SH-SY5Y (cell line): ENCODE measurements at regions not wholly inside any gene's neighbourhood (a gene's known extent, or its start where the extent isn't known, plus 50 kb on each side); places are given as distances from the start of the nearest gene placed in this dataset.
A peak's percentile ranks its signal among the peaks of the same experiment; 100 is the strongest.

ENCODE experiments used
- GATA2 ChIP-seq: IDR thresholded peaks from 2 replicates; pipeline ENCODE4 v1.6.1; 2011; ENCODE audit warnings: mild to moderate bottlenecking, low read depth, low read length
- GATA3 ChIP-seq: IDR thresholded peaks from 2 replicates; pipeline ENCODE4 v1.6.1; 2011; ENCODE audit warnings: low read depth, mild to moderate bottlenecking, low read length, moderate library complexity

DNA sequence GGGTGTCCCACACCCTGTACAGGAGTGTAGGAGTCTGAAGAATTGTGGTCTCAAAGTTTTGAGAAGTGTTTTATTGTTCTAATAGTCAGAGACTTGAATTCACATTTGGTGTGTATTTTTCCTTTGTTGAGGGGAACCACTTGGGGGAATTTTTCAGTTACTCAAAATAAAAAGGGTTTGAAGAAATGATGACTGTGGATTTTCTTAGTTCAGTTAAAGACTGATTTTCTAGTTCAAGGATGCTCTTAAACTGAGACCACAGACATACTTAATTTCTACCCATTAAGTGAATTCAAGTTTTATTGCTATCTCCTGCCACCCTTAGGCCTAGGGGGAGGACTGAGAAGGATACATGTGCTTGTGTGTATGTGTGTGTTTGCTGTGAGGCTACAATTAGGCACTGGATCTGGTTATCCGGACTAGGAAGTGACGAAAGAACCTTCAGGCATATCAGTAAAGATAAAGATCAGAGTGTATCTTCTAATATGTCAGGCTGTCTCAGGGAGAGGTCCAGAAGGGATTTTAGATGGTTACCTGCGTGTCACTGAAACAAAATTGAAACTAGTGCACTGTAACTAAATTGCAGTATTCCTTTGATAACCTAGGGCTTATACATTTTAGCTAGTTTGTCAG, 234.9 kb upstream of the DACH1 start:
- TF ChIP-seq GATA2 (peak; percentile 64), GATA3 (peak; percentile 55; the same call in 1 of the 2 replicates)
